HG02798 (cell line): ENCODE measurements at regions not wholly inside any gene's neighbourhood (a gene's known extent, or its start where the extent isn't known, plus 50 kb on each side); places are given as distances from the start of the nearest gene placed in this dataset.

Experiments
- ATAC-seq: cut with Tn5 transposase; IDR thresholded peaks from one replicate; pipeline ENCODE4 v1.9.1; 2021; ENCODE audit warnings: mild to moderate bottlenecking; ENCODE audit not compliant: unreplicated experiment, poor library complexity

GRCh38 chr2:163302141-163302540, 433.7 kb downstream of the FIGN start:
- ATAC-seq: no peak

- no peak for ATAC-seq
Measured at GRCh38 chr2:163291790-163292189, 444.0 kb downstream of the FIGN start.

GRCh38 chr2:163281717-163282116, 443.1 kb upstream of the KCNH7 start:
- no peak for ATAC-seq

DNA sequence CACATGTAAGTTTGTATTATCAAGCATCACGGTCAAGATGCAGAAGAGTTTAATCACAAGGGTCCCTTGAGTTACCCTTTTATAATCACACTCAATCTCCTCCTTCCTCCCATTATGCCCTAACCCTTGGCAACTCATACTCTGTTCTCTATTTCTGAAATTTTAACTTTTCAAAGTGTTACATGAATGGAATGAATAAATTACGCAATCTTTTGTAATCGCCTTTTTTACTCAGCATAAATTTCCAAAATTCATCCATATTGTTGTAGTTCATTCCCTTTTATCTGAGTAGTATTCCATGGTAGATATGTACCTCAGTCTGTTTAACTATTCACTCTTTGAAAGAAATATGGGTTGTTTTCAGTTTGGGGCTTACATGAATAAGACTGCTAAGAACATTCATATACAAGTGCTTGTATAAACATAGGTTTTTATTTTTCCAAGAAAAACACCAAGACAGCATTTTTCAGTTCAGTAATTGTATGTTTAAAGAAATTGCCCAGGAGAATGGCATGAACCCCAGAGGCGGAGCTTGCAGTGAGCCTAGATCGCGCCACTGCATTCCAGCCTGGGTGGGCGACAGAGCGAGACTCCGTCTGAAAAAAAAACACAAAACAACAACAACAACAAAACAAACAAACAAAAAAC, 430.9 kb upstream of the KCNH7 start:
- no peak for ATAC-seq

GRCh38 chr2:163266772-163267171, 428.2 kb upstream of the KCNH7 start:
- ATAC-seq: no peak

DNA sequence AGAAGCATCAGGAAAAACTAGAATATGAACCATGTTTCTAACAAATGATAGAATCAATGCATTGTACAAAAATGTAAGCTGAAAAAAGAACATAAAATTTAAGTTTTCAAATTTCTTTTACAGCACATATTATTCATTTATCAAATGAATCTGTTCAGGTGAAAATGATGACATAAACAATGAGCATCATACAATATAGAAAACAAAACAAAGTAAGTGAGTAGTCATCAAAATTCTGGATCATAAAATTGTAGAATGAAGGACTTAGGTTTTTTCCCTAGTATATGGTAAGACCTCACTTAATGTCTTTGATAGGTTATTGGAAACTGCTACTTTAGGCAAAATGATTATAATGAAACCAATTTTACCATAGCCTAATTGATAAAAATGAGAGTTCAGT, 427.0 kb upstream of the KCNH7 start:
- ATAC-seq: no peak

DNA sequence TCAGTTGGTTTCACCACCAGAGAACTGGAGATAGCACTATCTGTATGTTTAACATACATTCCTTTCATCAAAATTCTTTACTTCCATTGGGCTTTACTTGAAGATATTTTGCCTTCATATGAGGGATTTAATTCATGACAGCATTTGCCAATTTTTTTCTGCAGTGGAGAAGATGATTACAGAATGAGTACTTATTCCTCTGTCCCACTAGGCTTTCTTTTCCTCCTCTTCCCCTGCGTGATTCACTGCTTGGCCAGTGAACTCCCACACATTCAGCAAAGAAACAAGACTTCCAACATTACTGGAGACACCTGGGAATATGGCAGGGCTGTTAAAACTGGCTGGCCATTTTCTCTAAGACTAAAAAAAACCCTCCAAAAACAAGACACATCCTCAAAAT, 425.8 kb upstream of the KCNH7 start:
- no peak for ATAC-seq

- ATAC-seq: no peak
Measured at GRCh38 chr2:163259489-163259888, 420.9 kb upstream of the KCNH7 start.

DNA sequence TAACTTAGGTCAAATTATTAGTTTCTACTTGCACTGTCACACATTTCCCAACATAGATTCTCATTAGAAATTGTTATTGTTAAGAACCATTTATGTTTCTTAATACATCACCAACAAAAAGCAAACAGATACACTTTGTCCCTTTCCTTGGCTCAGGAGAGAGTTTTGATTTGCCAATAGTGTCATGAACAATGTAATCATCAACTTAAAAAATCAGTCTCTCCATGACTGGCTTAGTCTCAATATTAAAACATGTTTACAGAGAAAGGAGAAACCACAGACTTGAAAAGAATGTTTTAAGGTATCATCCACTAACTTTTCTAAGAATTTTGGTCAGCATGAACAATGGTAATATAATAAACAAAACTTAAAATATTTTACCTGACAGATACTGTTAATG, 416.5 kb upstream of the KCNH7 start:
- no peak for ATAC-seq

- no peak for ATAC-seq
Measured at GRCh38 chr2:163253621-163254285, 415.2 kb upstream of the KCNH7 start.

DNA sequence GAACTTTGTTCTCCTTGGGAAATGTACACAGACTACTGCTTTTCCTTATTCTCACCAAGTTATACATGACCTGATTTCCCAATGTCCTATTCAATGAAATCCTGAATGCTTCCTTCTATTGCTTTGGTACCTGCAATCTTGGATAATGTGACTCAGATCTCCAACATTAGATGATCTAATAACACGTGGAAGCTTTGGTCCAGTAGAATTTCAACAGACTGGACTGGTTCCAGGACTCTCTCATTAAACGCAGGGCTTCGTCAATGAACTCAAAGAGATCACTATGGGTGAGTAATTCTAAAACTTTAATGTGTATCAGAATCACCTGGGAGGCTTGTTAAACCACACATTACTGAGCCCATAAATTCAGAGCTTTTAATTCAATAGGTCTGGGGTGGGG, 413.6 kb upstream of the KCNH7 start:
- ATAC-seq: no peak

DNA sequence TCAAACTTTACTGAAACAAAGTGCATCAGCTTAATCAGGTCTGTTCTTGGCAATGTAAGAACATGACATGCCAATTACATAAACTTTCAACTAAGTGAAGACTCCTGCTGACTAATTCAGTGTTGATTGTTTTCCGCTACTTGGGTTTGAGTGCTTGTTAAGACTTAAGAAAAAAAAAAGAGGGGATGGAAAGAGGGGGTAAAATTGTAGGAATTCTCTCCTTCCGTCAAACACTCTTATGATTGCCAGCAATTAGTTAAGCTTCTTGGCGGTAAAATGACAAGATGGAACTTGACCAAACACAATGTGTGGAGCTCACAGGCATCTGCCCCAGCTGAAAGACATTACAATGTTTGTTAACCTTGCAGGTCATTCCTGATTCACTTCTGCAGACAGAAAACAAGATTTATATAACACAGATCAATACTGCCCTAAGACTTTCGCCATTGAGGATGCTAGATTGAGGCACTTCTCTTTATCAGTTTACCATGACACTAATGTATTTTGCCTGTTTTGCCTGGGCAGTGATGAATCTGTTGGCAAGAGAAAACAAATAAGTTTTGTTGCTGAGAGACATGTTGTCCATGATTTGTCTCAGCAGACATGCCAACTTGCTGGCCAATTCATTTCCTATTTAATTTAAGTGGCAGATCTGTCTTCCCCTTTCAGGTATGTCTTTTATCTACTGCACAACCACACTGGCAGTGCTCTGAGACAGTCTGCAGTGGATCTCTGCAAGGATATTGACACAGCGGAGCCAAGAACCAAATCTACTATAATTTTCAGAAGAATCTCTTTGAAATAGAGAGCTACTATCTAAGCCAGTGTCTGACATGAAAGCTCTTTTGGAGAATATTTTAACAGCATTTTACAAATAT, 410.0 kb upstream of the KCNH7 start:
- ATAC-seq: no peak

GRCh38 chr2:163247847-163248220, 409.3 kb upstream of the KCNH7 start:
- ATAC-seq: no peak

DNA sequence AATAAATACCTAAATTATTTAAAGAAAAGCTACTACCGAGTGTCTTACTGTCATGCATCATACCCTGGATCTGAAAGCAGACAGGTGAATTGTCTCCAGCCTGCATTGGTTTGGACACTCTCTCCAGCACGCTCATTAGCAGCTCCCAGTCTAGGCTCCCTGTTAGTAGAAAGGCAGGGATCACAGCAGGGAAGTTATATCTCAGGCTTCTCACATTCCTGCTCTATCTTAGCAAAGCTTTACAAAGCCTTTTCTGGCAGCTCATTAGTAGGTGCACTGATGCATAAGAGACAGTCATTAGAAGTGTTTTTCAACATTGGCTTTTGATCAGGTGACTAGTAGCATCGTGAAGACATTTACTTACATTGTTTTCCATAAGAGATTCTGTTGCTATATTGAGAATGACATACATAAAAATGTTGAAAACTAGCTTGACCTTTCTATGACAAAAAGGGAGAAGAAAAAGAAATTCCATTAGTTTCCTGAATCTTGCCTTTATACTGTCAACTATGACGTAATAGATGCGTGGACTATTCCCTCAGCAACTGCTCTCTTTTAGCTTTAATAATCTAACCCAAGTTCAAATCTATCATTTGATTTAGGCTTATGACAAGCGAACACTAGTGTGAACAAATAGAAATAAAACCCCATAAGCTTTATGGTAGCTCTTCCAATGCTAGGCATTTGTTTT, 408.7 kb upstream of the KCNH7 start:
- no peak for ATAC-seq

DNA sequence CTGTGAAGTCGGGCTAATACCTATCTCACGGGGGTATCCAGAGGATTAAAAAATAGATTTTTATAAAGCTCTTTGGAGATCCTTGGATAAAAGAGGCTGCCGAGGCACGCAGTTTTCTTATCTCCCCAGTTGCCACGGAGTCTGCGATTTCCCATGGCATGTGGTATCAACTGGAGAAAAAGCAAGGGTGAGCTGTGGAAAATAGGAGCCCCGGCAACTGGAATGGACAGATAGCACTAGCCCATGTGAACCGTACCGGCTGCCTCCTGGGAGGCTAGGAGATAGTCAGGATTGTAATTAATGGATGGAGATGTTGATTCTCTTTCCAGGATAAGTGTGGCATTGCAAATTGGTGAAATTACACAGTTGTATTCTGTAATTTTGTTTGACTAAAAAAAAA, 407.6 kb upstream of the KCNH7 start:
- no peak for ATAC-seq

- ATAC-seq: no peak
Measured at GRCh38 chr2:163236553-163236952, 398.0 kb upstream of the KCNH7 start.

DNA sequence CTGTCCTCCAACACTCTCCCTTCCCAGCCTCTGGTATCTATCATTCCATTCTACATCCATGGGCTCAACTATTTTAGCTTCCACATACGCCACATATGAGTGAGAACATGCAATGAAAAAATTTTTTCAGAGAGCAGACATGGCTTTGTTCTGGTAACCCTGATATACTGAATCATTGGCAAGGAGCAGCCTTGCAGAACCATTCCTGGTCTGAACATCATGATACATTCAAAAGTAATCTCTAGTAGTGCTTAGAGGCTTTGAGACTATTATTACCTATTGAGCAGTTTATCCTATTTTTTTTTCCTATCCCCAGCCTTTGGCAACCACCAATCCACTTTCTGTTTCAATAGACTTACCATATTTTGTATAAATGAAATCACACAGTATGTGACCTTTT, 393.1 kb upstream of the KCNH7 start:
- ATAC-seq: no peak

GRCh38 chr2:163213661-163214081, 375.1 kb upstream of the KCNH7 start:
- no peak for ATAC-seq

DNA sequence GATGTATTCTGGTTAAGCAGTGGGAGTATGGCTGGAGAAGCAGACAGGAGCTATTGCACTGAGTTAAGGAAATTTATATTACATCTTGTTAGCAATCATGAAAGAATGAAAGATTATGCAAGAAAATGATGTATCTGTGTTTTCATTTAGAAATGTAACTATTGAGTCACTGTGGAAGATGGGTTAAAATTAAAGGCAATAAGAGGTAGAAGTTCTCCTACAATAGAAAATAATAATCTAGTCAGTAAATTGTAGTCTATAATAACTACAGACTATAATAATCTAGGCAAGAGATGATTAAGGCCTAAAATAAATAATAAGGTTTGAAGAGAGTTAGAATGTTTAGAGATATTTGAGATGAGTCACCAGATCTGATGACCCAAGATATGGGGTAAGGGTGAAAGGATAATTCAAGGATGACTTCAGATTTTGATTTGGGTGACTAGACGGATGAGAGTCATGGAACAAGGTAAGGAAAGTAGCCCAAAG, 371.9 kb upstream of the KCNH7 start:
- ATAC-seq: no peak

GRCh38 chr2:163207693-163208370, 369.3 kb upstream of the KCNH7 start:
- no peak for ATAC-seq
